ENCODE measurements at regions not wholly inside any gene's neighbourhood (a gene's known extent, or its start where the extent isn't known, plus 50 kb on each side); places are given as distances from the start of the nearest gene placed in this dataset.
"Not testable (repeated sequence)": the region's sequence is repeated elsewhere in the genome, so short reads cannot be mapped to it uniquely, and the experiment has no call there.

GRCh38 chr6:48596830-48597229, 485.8 kb upstream of the PTCHD4 start:
- no peak for DNase-seq

DNA sequence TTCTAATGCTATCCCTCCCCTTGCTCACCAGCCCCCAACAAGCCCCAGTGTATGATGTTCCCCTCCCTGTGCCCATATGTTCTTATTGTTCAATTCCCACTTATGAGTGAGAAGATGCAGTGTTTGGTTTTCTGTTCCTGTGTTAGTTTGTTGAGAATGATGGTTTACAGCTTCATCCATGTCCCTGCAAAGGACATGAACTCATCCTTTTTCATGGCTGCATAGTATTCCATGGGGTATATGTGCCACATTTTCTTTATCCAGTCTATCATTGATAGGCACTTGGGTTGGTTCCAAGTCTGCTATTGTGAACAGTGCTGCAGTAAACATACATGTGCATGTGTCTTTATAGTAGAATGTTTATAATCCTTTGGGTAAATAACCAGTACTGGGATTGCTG, 480.2 kb upstream of the PTCHD4 start:
- not testable (repeated sequence) for DNase-seq

DNA sequence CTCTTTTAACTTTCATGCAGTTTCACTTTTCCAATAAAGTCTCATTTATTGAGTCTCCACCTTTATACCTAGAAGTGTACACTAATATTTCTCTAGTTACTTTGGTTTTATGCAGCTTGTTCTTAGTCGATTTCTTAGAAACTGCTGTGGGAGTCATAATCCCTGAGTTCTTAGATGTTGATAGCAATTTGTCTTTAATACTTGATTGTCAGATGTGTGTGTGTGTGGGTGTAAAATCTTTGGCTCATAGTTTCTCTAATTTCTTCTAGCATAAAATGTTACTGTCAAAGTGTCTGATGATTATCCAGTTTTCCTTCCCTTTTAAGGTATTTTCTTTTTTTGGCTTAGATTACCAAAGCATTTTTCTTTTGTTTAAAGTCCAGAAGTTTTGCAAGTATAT, 473.8 kb upstream of the PTCHD4 start:
- DNase-seq, result no peak

DNA sequence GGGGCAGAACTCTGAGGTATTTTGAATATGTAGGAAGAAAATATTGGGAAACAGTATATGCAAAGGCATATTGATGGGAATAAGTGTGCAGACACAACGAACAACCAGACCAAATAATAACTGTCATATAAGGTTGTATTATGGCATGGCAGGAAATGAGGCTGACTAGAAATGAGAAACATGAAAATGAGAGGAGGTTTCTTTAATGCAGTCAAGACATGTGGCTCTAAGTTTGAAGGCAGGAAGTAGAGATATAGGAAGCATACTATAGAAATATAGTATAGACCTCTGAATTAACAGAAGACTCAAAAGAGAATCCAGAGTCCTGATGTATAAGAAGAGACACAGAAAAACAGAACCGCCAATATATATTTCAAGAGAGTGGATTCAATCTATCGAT, 459.7 kb upstream of the PTCHD4 start:
- no peak for DNase-seq

DNA sequence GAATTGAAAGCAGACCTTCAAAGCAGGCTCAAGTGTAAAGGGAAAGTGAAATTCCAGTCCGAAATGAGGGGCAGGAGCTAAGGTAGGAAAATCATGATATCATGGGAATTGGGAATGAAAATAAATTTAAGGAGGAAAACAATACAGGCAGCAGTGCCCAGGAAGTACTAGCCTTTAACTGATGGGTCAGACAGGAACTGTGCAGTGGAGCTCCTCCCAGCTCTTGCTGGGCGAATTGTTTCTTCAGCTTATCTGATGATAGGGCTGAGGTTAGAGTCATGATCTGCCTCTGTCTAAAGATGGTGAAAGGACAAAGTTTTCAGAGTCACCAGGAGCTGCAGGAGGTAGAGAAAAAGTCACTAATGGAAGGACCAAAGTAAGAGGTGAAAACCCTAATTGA, 457.9 kb upstream of the PTCHD4 start:
- DNase-seq, result no peak

- no peak for DNase-seq
Measured at GRCh38 chr6:48567016-48567415, 456.0 kb upstream of the PTCHD4 start.

DNA sequence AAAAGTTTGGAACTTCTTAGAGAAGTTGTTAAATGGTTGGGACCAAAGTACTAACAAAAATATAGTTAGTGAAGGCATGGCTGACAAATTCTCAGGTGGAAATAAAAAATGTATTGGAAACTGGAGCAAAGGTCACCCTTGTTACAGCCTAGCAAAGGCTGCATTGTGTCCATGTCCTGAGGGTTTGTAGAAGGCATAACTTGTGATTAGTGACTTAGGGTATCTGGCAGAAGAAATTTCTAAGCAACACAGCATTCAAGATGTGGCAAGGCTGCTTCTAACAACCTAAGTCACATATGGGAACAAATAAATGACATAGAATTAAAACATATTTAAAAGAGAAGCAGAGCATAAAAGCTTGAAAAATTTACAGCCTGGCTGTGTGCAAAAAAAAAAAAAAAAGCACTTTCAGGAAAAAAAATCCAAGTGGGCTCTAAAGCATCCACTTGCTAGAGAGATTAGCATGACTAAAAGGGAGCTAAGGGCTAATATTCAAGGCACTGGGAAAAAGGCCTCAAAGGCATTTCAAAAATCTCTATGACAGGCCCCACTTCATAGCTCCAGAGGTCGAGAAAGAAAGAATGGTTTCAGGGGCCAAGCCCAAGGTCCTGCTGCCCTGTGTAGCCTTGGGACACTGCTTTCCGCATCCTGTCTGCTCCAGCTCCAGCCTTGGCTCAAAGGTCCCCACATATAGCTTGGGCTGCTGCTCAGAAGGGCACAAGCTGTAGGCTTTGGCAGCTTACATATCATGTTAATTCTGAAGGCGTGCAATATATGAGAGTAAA, 453.2 kb upstream of the PTCHD4 start:
- no peak for DNase-seq

GRCh38 chr6:48563433-48563832, 452.4 kb upstream of the PTCHD4 start:
- no peak for DNase-seq

- DNase-seq, result peak; percentile 28
Measured at GRCh38 chr6:48560408-48560807, 449.4 kb upstream of the PTCHD4 start.

DNA sequence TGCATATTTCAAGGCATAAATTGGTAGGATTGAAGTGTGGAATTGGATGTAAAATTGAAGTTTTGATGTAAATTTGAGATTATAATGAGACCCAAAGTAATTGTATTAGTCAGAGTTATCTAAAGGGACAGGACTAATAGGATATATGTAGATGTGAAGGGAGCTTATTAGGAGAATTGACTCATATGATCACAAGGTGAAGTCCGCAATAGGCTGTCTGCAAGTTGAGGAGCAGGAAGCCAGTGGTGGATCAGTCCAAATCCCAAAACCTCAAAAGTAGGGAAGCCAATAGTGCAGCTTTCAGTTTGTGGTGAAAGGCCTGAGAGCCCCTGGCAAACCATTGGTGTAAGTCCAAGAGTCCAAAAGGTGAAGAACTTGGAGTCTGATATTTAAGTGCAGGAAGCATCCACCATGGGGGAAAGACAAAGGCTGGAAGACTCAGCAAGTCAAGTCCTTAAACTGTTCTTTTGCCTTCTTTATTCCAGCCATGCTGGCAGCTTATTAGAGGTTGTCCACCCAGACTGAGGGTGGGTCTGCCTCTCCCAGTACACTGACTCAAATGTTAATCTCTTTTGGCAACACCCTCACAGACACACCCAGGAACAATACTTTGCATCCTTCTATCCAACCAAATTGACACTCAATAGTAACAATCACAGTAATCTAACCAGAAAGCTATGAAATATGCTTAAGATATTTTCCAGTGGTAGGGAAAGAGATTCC, 442.6 kb upstream of the PTCHD4 start:
- no peak for DNase-seq

GRCh38 chr6:48552905-48553304, 441.9 kb upstream of the PTCHD4 start:
- no peak for DNase-seq

- DNase-seq, result no peak
Measured at GRCh38 chr6:48550603-48551002, 439.6 kb upstream of the PTCHD4 start.

DNA sequence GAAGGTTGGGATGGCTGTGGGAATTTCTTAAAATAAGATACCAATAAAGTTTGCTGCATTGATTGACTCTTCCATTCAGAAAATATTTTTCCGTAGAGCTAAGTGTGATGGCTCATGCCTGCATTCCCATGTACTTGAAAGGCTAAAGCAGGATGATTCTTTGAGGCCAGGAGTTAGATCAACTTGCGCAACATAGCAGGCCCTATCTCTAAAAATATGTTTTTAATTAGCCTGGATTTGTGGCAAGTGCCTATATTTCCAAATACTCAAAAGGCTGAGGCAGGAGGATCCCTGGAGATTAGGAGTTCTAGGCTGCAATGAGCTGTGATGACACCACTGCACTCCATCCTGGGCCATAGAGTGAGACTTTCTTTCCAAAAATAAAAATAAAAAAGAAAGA, 431.2 kb upstream of the PTCHD4 start:
- no peak for DNase-seq

DNA sequence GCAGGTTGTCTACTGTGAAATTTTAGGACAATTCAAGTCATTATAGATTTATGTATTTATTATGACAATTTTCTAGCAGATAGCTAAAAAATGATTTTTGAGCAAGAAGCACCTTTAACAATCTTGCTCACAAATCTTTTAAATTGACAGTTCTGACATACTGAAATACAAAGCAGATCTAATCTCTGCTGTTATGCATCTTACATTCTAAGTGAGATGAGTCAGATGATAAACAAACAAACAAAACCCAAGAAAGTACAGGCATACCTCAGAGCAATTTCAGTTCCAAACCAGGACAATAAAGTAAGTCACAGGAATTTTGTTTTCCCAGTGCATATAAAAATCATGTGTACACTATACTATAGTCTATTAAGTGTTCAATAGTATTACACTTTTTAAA, 430.7 kb upstream of the PTCHD4 start:
- peak; percentile 28 for DNase-seq

GRCh38 chr6:48535582-48536009, 424.6 kb upstream of the PTCHD4 start:
- no peak for DNase-seq

DNA sequence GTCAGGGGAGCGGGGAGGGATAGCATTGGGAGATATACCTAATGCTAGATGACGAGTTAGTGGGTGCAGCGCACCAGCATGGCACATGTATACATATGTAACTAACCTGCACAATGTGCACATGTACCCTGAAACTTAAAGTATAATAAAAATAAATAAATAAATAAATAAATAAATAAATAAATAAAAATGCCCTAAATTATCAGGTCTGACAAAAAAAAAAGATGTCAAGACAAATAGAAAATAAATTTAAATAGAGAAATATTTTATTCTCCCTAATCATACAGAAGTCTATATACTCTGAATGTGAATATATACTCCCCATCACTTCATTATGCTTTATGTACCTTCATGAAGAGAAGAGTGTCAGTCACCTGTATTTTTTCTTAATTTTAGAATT, 420.0 kb upstream of the PTCHD4 start:
- not testable (repeated sequence) for DNase-seq

GRCh38 chr6:48525849-48526248, 414.9 kb upstream of the PTCHD4 start:
- DNase-seq, result no peak

- DNase-seq, result no peak
Measured at GRCh38 chr6:48520951-48521350, 410.0 kb upstream of the PTCHD4 start.

- no peak for DNase-seq
Measured at GRCh38 chr6:48512390-48512789, 401.4 kb upstream of the PTCHD4 start.

DNA sequence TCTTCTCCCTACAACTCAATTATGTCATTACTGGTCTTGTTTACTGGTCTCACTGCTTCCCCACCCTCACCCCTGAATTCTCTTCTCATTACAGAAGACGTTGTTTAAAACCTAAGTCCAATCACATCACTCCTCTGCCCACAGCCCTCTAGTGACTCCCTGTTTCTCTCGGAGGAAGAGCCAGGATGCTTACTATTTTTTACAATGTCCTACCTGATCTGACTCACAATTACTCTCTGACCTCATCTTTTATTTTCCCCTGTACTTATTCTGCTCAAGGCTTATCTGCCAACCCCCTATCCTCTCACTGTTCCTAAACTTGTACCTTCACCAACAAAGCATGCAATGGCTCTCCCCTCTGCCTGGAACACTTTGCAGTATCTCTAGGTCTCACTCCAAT, 400.4 kb upstream of the PTCHD4 start:
- DNase-seq, result no peak

GRCh38 chr6:48505621-48506020, 394.6 kb upstream of the PTCHD4 start:
- no peak for DNase-seq

DNA sequence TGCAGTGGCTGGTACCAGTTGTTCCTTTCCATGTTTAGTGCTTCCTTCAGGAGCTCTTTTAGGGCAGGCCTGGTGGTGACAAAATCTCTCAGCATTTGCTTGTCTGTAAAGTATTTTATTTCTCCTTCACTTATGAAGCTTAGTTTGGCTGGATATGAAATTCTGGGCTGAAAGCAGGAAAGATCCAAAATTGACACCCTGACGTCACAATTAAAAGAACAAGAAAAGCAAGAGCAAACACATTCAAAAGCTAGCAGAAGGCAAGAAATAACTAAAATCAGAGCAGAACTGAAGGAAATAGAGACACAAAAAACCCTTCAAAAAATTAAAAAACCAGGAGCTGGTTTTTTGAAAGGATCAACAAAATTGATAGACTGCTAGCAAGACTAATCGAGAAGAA, 382.4 kb upstream of the PTCHD4 start:
- not testable (repeated sequence) for DNase-seq

GRCh38 chr6:48490658-48491057, 379.7 kb upstream of the PTCHD4 start:
- no peak for DNase-seq

- no peak for DNase-seq
Measured at GRCh38 chr6:48486876-48487275, 375.9 kb upstream of the PTCHD4 start.

- DNase-seq, result no peak
Measured at GRCh38 chr6:48486373-48486772, 375.4 kb upstream of the PTCHD4 start.
